GM21723 (cell line): ENCODE measurements at regions not wholly inside any gene's neighbourhood (a gene's known extent, or its start where the extent isn't known, plus 50 kb on each side); places are given as distances from the start of the nearest gene placed in this dataset.
"Not testable (repeated sequence)": the region's sequence is repeated elsewhere in the genome, so short reads cannot be mapped to it uniquely, and the experiment has no call there.

Experiments used
- ATAC-seq: cut with Tn5 transposase; IDR thresholded peaks from one replicate; pipeline ENCODE4 v1.9.1; 2021; ENCODE audit warnings: mild to moderate bottlenecking, moderate library complexity; ENCODE audit not compliant: unreplicated experiment

GRCh38 chr7:45267262-45267661 is 109.7 kb downstream of the RAMP3 start:
- no peak for ATAC-seq

DNA sequence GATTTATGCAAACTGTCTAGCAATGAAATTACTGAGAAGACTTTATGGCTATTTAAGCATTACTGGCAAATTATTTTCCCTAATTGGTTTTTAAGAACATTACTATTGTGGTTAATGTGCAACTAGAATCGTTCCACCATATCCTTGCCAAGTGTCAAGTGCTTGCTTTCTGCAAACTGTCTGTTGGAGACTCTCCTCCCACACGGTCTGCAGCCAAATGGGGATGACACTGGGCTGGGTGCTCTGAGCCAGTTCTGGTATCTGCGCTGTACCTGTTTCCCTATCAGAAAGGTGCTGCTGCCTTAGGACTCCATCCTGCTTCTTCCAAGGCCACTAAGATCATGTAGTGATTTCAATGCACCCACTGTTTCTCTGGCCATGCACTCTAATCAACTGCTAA is 110.4 kb downstream of the RAMP3 start:
- no peak for ATAC-seq

- no peak for ATAC-seq
Measured at GRCh38 chr7:45269192-45269591, 111.6 kb downstream of the RAMP3 start.

- ATAC-seq = no peak
Measured at GRCh38 chr7:45278763-45279398, 121.3 kb downstream of the RAMP3 start.

- ATAC-seq = not testable (repeated sequence)
Measured at GRCh38 chr7:45289611-45290010, 132.0 kb downstream of the RAMP3 start.

DNA sequence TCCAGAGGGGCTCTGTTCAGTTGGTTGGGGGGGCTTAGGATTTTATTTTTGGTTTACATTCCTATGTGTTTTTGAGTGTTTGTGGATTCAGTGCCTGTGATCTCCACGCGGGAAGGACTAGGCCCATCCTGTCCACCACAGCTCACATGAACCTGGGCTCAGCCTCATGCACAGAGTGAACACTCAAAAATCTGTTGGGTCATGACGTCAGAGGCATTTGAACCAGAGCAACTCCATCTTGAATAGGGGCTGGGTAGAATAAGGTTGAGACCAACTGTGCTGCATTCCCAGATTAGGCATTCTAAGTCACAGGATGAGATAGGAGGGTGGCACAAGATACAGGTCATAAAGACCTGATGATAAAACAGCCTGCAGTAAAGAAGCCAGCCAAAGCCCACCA is 133.3 kb downstream of the RAMP3 start:
- no peak for ATAC-seq

GRCh38 chr7:45292481-45292880 is 134.9 kb downstream of the RAMP3 start:
- no peak for ATAC-seq

- ATAC-seq = no peak
Measured at GRCh38 chr7:45293295-45293942, 135.8 kb downstream of the RAMP3 start.

GRCh38 chr7:45294559-45294958 is 137.0 kb downstream of the RAMP3 start:
- ATAC-seq = no peak

- ATAC-seq = no peak
Measured at GRCh38 chr7:45295222-45295621, 137.6 kb downstream of the RAMP3 start.

DNA sequence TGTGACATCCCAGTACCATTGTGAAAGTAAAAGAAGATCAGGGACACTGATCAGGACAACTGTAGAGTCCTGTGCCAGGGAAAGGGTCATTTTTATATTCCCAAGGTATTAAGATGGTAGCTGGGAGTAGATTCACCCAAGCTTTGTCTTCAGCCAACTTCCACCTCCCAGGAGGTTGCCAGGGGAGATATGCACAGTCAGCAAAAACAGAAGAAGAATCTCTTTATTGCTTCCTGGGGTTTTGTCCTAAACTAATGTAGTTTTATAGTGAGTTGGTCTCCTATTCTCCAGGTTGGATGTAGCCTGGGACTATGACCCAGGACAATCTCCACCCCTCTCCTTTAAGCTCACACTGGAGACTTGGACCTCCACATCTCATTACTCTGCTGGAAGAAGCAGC is 139.2 kb downstream of the RAMP3 start:
- no peak for ATAC-seq

- ATAC-seq = no peak
Measured at GRCh38 chr7:45306752-45307305, 149.2 kb downstream of the RAMP3 start.

DNA sequence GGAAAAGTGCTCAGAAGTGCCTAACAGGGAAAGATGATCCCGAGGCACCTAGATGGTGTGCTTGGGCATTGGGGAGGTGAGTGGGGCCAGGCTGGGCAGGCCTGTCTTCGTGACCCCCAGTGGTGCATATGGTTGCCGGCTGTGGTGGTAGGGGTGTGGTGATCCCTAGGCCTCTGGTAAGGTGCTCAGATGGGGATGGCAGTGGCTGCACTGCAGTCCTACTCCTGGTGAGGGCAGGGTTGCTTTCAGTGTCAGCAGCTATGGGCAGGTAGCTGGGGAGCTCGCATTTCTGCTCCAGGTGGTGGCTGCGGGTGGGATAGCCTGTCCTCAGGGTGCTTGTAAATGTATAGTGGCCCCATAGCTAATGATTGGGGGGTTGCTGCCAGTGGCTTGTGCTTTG is 154.0 kb downstream of the RAMP3 start:
- ATAC-seq = no peak

- not testable (repeated sequence) for ATAC-seq
Measured at GRCh38 chr7:45315512-45315911, 157.9 kb downstream of the RAMP3 start.

DNA sequence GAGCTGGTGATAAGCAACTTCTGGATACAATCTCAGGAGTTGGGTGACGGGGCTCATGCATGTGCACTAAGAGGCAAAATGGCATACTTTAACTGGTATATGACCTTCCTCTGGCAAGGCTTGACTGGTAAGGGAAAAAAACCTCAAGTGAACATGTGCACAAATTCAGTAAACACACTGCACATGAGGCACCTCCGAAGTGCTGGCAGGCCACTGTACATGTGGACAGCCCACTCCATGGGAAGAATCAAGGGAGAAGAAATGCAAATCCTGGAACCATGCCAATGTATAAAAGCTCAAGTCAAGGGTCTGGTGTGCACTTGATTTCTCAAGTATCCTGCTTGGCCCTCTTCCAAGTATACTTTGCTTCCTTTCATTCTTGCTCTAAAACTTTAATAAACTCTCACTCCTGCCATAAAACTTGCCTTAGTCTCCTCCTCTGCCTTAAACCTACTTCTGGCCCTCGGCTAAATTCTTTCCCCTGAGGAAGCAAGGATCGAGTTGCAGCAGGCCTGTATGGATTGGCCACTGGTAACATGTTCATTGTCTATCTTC is 167.2 kb downstream of the RAMP3 start:
- ATAC-seq = no peak

DNA sequence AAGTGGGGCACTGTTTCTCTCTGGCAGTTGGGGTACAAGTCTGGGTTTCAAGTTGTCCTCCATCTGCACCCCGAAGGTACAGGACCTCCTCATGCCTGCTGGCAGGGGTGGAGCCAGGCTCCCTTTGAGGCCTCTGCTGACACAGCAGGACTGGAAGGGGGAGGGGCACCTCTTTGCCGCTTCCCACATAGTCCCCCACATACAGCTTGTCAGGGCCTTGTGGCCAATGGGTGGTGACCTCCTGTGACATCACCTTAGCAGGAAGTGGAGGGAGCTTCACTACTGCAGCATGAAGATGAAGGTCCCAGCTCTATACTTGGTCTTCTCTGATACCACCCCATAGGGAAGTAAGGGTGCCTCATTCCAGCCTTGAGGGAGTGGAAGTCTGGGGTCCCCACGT is 167.8 kb downstream of the RAMP3 start:
- no peak for ATAC-seq

DNA sequence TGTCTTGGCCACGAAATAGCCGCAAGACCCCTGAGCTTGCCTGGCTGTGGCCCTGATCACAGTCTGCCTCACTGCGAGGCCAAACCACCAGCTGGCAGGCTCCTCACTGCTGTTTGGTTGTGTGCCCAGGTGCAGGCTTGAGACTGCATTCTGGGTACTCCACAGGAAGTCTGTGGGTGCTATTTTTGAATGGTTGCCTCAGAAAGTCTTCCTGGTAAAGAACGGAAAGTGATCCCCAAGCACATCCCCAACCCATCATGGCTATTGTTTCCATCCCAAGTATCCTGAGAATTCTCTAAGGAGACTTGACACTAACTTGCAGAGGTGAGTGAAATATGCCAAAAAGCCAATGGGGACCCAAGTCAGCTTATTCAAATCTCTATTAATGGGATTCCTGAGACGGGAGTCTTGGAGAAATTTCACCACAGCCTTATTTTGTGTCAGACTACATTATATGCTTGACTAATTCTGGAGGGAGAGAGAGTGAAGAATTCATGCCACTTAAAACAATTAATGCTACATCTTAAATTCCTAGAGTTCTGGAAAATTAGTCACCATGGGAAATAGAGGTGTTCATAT is 170.9 kb downstream of the RAMP3 start:
- no peak for ATAC-seq

DNA sequence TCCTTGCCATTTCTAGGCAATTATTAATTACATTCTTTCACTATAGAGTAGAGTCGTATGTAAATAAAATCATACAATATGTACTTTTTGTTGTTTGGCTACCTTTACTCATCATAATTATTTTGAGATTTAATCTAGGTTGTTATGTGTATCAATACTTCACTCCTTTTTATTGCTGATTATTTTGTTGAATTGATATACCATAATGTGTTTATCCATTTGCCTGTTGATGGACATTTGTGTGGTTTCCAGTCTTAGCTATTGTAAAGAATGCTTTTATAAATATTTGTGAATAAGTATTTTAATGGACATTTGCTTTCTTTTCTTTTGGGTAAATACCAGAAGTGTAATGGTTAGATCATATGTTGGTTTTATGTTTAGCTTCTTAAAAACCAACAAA is 174.0 kb downstream of the RAMP3 start:
- ATAC-seq = no peak

GRCh38 chr7:45335024-45335423 is 177.4 kb downstream of the RAMP3 start:
- not testable (repeated sequence) for ATAC-seq

GRCh38 chr7:45342236-45342635 is 184.6 kb downstream of the RAMP3 start:
- ATAC-seq = no peak

GRCh38 chr7:45343746-45344145 is 186.2 kb downstream of the RAMP3 start:
- ATAC-seq = no peak

DNA sequence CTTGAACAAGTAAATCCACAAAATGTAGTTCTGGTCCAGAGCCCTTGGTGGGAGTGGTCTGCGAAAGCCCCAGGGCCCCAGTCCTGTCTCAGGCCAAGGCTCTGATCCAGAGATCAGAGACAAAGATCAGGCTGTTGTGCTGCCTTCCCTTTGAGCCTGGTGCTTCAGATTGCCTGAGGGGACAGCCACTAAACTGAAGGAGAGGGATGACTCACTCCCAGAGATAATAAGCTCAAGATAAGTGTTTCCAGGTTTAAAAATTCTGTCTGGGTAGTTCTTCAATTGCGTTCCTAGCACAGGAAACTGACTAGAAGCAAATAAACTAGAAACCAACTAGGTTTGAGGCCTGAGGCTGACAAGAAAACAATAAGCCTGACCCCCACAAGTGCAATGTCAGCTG is 190.2 kb downstream of the RAMP3 start:
- no peak for ATAC-seq
